HEK293 (cell line): ENCODE measurements at regions not wholly inside any gene's neighbourhood (a gene's known extent, or its start where the extent isn't known, plus 50 kb on each side); places are given as distances from the start of the nearest gene placed in this dataset.

Experiments
- CTCF ChIA-PET: fragments of 350-600 bp; formaldehyde crosslinking; extraction: SDS; loops from one replicate; lab custom pipeline; 2021; ENCODE audit warnings: antibody characterized with exemption; lab: Yijun Ruan, JAX
- POLR2A ChIA-PET: fragments of 300-600 bp; formaldehyde crosslinking; extraction: SDS; loops from one replicate; lab custom pipeline; 2020; ENCODE audit warnings: antibody characterized with exemption, inconsistent platforms; lab: Yijun Ruan, JAX
- H3K27ac ChIP-seq: fragments of 200-500 bp; sonication (Bioruptor generic); 2 replicates; pipeline ENCODE4 v1.5.1; 2014; ENCODE audit warnings: low read depth, low read length, control low read depth, inconsistent platforms; ENCODE audit errors: extremely low read depth
- H3K36me3 ChIP-seq, 2 experiments: fragments of 200-500 bp in 1 of 2; sonication (Bioruptor generic) in 1 of 2; 1 replicate in 1 of 2; 2 replicates in 1 of 2; pipeline ENCODE4 v1.5.1; 2014 to 2017; ENCODE audit warnings: inconsistent platforms in 2 of 2, low read length in 2 of 2; ENCODE audit not compliant: control insufficient read depth in 2 of 2, insufficient read depth in 1 of 2
- H3K4me1 ChIP-seq: fragments of 200-500 bp; sonication (Bioruptor generic); 2 replicates; pipeline ENCODE4 v1.5.1; 2014; ENCODE audit warnings: mild to moderate bottlenecking, low read length, inconsistent platforms; ENCODE audit not compliant: control insufficient read depth, insufficient read depth
- H3K4me3 ChIP-seq: 2 replicates; pipeline ENCODE4 v1.5.1; 2011; ENCODE audit warnings: low read depth, mild to moderate bottlenecking, control low read depth, low read length, moderate library complexity
- H3K9me3 ChIP-seq: fragments of 200-500 bp; sonication (Bioruptor generic); 2 replicates; pipeline ENCODE4 v1.5.1; 2014; ENCODE audit warnings: low read depth, low read length, inconsistent platforms; ENCODE audit not compliant: control insufficient read depth, insufficient read depth
- KLF10 ChIP-seq: fragments of 450-650 bp; IDR thresholded peaks from 2 replicates; pipeline ENCODE4 v1.5.1; 2018; ENCODE audit warnings: missing biosample characterization, mild to moderate bottlenecking, missing genetic modification characterization
- REPIN1 ChIP-seq: fragments of 450-650 bp; formaldehyde crosslinking; IDR thresholded peaks from 2 replicates; pipeline ENCODE4 v1.5.1; 2017; ENCODE audit warnings: missing biosample characterization, missing genetic modification characterization, low read depth
- SP2 ChIP-seq: fragments of 450-650 bp; formaldehyde crosslinking; IDR thresholded peaks from 2 replicates; pipeline ENCODE4 v1.5.1; 2016; ENCODE audit warnings: missing biosample characterization, missing genetic modification characterization
- YY2 ChIP-seq: fragments of 450-650 bp; formaldehyde crosslinking; IDR thresholded peaks from 2 replicates; pipeline ENCODE4 v1.5.1; 2016; ENCODE audit warnings: missing biosample characterization, missing genetic modification characterization
- ZBTB21 ChIP-seq: fragments of 450-650 bp; formaldehyde crosslinking; IDR thresholded peaks from 2 replicates; pipeline ENCODE4 v1.5.1; 2017; ENCODE audit warnings: missing biosample characterization, missing genetic modification characterization
- ZNF202 ChIP-seq: fragments of 450-650 bp; formaldehyde crosslinking; IDR thresholded peaks from 2 replicates; pipeline ENCODE4 v1.5.1; 2016; ENCODE audit warnings: missing biosample characterization, missing genetic modification characterization, borderline replicate concordance
- ZNF274 ChIP-seq, 2 experiments: fragments of 200-500 bp in 1 of 2; fragments of 450-650 bp in 1 of 2; sonication (Bioruptor generic) in 1 of 2; formaldehyde crosslinking in 1 of 2; IDR thresholded peaks; 2 replicates each; pipeline versions ENCODE4 v1.5.1 to v1.6.1; 2014 to 2016; ENCODE audit warnings: borderline replicate concordance in 1 of 2, inconsistent platforms in 1 of 2, low read length in 1 of 2, missing biosample characterization in 1 of 2, missing genetic modification characterization in 1 of 2
- ZNF311 ChIP-seq: fragments of 450-650 bp; formaldehyde crosslinking; IDR thresholded peaks from 2 replicates; pipeline ENCODE4 v1.5.1; 2017; ENCODE audit warnings: missing biosample characterization, missing genetic modification characterization, borderline replicate concordance
- ZNF394 ChIP-seq: fragments of 450-650 bp; formaldehyde crosslinking; IDR thresholded peaks from 2 replicates; pipeline ENCODE4 v1.5.1; 2016; ENCODE audit warnings: missing biosample characterization, missing genetic modification characterization, mild to moderate bottlenecking, moderate library complexity, borderline replicate concordance
- ZNF610 ChIP-seq: fragments of 450-650 bp; formaldehyde crosslinking; IDR thresholded peaks from 2 replicates; pipeline ENCODE4 v1.5.1; 2016; ENCODE audit warnings: missing biosample characterization, missing genetic modification characterization, borderline replicate concordance
- ZNF623 ChIP-seq: fragments of 450-650 bp; formaldehyde crosslinking; IDR thresholded peaks from 2 replicates; pipeline ENCODE4 v1.5.1; 2016; ENCODE audit warnings: missing biosample characterization, missing genetic modification characterization
- ZNF624 ChIP-seq: fragments of 450-650 bp; formaldehyde crosslinking; IDR thresholded peaks from 2 replicates; pipeline ENCODE4 v1.5.1; 2017; ENCODE audit warnings: missing biosample characterization, missing genetic modification characterization
- ZNF768 ChIP-seq: fragments of 450-650 bp; formaldehyde crosslinking; IDR thresholded peaks from 2 replicates; pipeline ENCODE4 v1.5.1; 2018; ENCODE audit warnings: missing biosample characterization, mild to moderate bottlenecking, missing genetic modification characterization
- TF ChIP-seq, protein P1 (sequence below): fragments of 450-650 bp; formaldehyde crosslinking; IDR thresholded peaks from 2 replicates; pipeline ENCODE4 v1.5.1; 2016; ENCODE audit warnings: missing biosample characterization, missing genetic modification characterization
- TF ChIP-seq, protein P2 (sequence below): fragments of 450-650 bp; formaldehyde crosslinking; IDR thresholded peaks from 2 replicates; pipeline ENCODE4 v1.5.1; 2016; ENCODE audit warnings: missing biosample characterization, missing genetic modification characterization
- TF ChIP-seq, protein P3 (sequence below): fragments of 450-650 bp; formaldehyde crosslinking; IDR thresholded peaks from 2 replicates; pipeline ENCODE4 v1.5.1; 2016; ENCODE audit warnings: missing biosample characterization, missing genetic modification characterization
- TF ChIP-seq, protein P4 (sequence below): IDR thresholded peaks from 2 replicates; pipeline ENCODE4 v1.6.1; 2011; ENCODE audit warnings: mild to moderate bottlenecking, low read depth, low read length, borderline replicate concordance
- TF ChIP-seq, protein P5 (sequence below): fragments of 450-650 bp; formaldehyde crosslinking; IDR thresholded peaks from 2 replicates; pipeline ENCODE4 v1.5.1; 2017; ENCODE audit warnings: missing biosample characterization, missing genetic modification characterization
- TF ChIP-seq, protein P6 (sequence below): fragments of 450-650 bp; formaldehyde crosslinking; IDR thresholded peaks from 2 replicates; pipeline ENCODE4 v1.5.1; 2016; ENCODE audit warnings: missing biosample characterization, missing genetic modification characterization
- TF ChIP-seq, protein P7 (sequence below): fragments of 450-650 bp; formaldehyde crosslinking; IDR thresholded peaks from 2 replicates; pipeline ENCODE4 v1.5.1; 2016; ENCODE audit warnings: missing biosample characterization, missing genetic modification characterization

DNA sequence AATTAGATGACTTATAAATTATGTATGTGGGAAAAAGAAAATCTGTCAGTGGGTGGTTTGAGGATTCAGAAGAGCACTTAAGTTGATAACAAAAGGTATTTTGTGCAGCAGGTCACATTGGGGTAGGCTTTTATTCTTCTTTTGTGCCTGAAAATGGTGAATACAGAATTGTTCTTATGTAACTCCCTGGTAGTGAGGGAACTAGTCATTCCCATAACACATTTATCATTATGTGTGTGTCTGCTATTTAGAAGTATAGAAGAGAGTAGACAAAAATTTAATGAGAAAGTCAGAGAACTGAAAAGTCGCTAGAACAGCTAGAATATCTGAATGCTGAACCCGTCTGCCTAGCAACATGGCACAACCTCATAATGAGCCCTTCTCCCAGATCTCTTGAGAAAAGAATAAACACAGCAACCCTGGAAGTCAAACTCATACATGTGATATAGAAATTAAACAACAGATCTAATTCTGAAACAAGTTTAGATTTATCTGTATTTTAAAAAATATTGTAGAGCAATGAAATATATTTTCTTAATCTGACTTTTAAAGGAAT is 111.8 kb upstream of the EDNRB start (continued):
- no peak for TF ChIP-seq ZNF623
- TF ChIP-seq, all 188 proteins: peak for 0

DNA sequence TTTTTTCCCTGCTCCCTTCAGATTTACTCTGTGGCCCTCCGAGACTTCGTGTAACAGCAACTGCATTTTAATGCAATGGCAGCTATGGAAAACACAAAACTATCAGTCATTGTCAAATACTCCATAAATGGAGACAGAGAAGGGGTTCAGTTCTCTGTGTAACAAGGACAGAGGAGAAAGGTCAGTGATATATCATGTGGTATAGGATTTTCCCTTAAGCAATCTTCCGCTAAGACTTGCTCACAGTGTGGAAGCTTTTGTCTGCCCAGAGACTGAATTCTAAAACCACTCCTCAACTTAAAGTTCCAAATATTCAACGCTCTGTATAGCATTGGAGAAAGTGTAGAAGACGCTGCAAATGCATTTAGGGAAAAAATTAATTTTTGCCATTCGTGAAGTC is 111.3 kb upstream of the EDNRB start:
- Histone ChIP-seq H3K36me3 (no peaks in the 10 kb centered on the region), H3K9me3 (no peaks in the 10 kb centered on the region), H3K4me3 (no peak overlapping the region)
- CTCF ChIA-PET = no interaction called here
- TF ChIP-seq, protein P1, sequence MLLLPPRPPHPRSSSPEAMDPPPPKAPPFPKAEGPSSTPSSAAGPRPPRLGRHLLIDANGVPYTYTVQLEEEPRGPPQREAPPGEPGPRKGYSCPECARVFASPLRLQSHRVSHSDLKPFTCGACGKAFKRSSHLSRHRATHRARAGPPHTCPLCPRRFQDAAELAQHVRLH (tag by site-specific recombination) = no peak
- TF ChIP-seq, protein P2, sequence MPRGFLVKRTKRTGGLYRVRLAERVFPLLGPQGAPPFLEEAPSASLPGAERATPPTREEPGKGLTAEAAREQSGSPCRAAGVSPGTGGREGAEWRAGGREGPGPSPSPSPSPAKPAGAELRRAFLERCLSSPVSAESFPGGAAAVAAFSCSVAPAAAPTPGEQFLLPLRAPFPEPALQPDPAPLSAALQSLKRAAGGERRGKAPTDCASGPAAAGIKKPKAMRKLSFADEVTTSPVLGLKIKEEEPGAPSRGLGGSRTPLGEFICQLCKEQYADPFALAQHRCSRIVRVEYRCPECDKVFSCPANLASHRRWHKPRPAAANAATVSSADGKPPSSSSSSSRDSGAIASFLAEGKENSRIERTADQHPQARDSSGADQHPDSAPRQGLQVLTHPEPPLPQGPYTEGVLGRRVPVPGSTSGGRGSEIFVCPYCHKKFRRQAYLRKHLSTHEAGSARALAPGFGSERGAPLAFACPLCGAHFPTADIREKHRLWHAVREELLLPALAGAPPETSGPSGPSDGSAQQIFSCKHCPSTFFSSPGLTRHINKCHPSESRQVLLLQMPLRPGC (tag by site-specific recombination) = no peak
- TF ChIP-seq, protein P3, sequence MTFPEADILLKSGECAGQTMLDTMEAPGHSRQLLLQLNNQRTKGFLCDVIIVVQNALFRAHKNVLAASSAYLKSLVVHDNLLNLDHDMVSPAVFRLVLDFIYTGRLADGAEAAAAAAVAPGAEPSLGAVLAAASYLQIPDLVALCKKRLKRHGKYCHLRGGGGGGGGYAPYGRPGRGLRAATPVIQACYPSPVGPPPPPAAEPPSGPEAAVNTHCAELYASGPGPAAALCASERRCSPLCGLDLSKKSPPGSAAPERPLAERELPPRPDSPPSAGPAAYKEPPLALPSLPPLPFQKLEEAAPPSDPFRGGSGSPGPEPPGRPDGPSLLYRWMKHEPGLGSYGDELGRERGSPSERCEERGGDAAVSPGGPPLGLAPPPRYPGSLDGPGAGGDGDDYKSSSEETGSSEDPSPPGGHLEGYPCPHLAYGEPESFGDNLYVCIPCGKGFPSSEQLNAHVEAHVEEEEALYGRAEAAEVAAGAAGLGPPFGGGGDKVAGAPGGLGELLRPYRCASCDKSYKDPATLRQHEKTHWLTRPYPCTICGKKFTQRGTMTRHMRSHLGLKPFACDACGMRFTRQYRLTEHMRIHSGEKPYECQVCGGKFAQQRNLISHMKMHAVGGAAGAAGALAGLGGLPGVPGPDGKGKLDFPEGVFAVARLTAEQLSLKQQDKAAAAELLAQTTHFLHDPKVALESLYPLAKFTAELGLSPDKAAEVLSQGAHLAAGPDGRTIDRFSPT (tag by site-specific recombination) = no peak
- TF ChIP-seq KLF10 (tag by site-specific recombination) = no peak
- no peak for TF ChIP-seq REPIN1 (tag by site-specific recombination)
- no peak for TF ChIP-seq ZNF768
- TF ChIP-seq SP2 = no peak
- TF ChIP-seq, protein P4, sequence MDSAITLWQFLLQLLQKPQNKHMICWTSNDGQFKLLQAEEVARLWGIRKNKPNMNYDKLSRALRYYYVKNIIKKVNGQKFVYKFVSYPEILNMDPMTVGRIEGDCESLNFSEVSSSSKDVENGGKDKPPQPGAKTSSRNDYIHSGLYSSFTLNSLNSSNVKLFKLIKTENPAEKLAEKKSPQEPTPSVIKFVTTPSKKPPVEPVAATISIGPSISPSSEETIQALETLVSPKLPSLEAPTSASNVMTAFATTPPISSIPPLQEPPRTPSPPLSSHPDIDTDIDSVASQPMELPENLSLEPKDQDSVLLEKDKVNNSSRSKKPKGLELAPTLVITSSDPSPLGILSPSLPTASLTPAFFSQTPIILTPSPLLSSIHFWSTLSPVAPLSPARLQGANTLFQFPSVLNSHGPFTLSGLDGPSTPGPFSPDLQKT = no peak
- TF ChIP-seq, protein P5, sequence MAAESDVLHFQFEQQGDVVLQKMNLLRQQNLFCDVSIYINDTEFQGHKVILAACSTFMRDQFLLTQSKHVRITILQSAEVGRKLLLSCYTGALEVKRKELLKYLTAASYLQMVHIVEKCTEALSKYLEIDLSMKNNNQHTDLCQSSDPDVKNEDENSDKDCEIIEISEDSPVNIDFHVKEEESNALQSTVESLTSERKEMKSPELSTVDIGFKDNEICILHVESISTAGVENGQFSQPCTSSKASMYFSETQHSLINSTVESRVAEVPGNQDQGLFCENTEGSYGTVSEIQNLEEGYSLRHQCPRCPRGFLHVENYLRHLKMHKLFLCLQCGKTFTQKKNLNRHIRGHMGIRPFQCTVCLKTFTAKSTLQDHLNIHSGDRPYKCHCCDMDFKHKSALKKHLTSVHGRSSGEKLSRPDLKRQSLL (tag by site-specific recombination) = no peak
- TF ChIP-seq ZNF610 (tag by site-specific recombination) = no peak
- TF ChIP-seq ZNF311 (tag by site-specific recombination) = no peak
- TF ChIP-seq, all 188 proteins: peak for 0
- Histone ChIP-seq H3K27ac (no peak overlapping the region), H3K4me1 (no peaks in the 10 kb centered on the region)
- POLR2A ChIA-PET = no interaction called here

DNA sequence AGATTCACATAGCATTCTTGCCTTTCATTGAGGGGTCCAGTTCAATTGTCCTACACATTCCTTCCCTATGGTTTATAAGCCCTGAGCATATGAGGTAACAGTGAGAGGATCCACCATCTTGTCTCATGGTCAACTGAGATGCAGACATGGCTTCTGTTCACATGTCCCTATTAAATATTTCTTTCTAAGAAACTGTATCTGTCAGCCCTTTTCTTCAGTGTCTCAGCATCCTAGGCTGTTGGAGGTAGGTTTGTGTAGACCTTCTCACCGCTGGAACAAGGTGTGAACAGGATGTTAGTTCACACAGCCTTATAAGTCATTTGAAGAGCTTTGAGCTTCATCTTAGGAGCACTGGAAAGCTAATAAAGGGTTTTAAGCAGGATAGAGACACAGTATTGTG is 110.3 kb upstream of the EDNRB start:
- CTCF ChIA-PET = no interaction called here
- no peaks in the 10 kb centered on the region for H3K4me1 ChIP-seq
- TF ChIP-seq ZNF274 (IDR thresholded peaks at IDR 0.05; ENCODE audit: low read length) = no peak
- TF ChIP-seq ZNF274 (tag by site-specific recombination; IDR thresholded peaks at IDR 0.05; ENCODE audit: borderline replicate concordance) = no peak
- TF ChIP-seq, protein P6, sequence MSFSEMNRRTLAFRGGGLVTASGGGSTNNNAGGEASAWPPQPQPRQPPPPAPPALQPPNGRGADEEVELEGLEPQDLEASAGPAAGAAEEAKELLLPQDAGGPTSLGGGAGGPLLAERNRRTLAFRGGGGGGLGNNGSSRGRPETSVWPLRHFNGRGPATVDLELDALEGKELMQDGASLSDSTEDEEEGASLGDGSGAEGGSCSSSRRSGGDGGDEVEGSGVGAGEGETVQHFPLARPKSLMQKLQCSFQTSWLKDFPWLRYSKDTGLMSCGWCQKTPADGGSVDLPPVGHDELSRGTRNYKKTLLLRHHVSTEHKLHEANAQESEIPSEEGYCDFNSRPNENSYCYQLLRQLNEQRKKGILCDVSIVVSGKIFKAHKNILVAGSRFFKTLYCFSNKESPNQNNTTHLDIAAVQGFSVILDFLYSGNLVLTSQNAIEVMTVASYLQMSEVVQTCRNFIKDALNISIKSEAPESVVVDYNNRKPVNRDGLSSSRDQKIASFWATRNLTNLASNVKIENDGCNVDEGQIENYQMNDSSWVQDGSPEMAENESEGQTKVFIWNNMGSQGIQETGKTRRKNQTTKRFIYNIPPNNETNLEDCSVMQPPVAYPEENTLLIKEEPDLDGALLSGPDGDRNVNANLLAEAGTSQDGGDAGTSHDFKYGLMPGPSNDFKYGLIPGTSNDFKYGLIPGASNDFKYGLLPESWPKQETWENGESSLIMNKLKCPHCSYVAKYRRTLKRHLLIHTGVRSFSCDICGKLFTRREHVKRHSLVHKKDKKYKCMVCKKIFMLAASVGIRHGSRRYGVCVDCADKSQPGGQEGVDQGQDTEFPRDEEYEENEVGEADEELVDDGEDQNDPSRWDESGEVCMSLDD = no peak
- no peak for TF ChIP-seq YY2
- no peak for TF ChIP-seq ZBTB21 (tag by site-specific recombination)
- TF ChIP-seq ZNF202 (tag by site-specific recombination) = no peak
- TF ChIP-seq ZNF624 (tag by site-specific recombination) = no peak
- TF ChIP-seq ZNF394 (tag by site-specific recombination) = no peak
- TF ChIP-seq, protein P7, sequence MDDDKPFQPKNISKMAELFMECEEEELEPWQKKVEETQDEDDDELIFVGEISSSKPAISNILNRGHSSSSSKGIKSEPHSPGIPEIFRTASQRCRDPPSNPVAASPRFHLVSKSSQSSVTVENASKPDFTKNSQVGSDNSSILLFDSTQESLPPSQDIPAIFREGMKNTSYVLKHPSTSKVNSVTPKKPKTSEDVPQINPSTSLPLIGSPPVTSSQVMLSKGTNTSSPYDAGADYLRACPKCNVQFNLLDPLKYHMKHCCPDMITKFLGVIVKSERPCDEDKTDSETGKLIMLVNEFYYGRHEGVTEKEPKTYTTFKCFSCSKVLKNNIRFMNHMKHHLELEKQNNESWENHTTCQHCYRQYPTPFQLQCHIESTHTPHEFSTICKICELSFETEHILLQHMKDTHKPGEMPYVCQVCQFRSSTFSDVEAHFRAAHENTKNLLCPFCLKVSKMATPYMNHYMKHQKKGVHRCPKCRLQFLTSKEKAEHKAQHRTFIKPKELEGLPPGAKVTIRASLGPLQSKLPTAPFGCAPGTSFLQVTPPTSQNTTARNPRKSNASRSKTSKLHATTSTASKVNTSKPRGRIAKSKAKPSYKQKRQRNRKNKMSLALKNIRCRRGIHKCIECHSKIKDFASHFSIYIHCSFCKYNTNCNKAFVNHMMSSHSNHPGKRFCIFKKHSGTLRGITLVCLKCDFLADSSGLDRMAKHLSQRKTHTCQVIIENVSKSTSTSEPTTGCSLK (tag by site-specific recombination) = no peak

More for the DNA sequence above, 110.3 kb upstream of the EDNRB start:
- Histone ChIP-seq H3K27ac (no peak overlapping the region), H3K4me3 (no peak overlapping the region), H3K36me3 (no peaks in the 10 kb centered on the region), H3K9me3 (no peaks in the 10 kb centered on the region)
- POLR2A ChIA-PET = no interaction called here
